Ovary (tissue), 3 donors: ENCODE measurements at regions not wholly inside any gene's neighbourhood (a gene's known extent, or its start where the extent isn't known, plus 50 kb on each side); places are given as distances from the start of the nearest gene placed in this dataset.

Source experiments
- EP300 ChIP-seq: sonication (generic); formaldehyde crosslinking; IDR thresholded peaks from one replicate; pipeline ENCODE4 v1.6.1; 2017; ENCODE audit warnings: antibody characterized with exemption
- TF ChIP-seq, protein P1 (sequence below), 3 donors: fragments of 450-650 bp in 2 of 3; fragments of 200-600 bp in 1 of 3; IDR thresholded peaks; one replicate each; pipeline versions ENCODE4 v1.5.1 to v1.8.0; 2016 to 2022; ENCODE audit warnings: antibody characterized with exemption in 3 of 3, mild to moderate bottlenecking in 1 of 3
- donor health status: DM: no; HTN: no; CAD: no.

GRCh38 chr6:71507183-71507582 is 218.6 kb downstream of the OGFRL1 start:
- TF ChIP-seq, protein P1, sequence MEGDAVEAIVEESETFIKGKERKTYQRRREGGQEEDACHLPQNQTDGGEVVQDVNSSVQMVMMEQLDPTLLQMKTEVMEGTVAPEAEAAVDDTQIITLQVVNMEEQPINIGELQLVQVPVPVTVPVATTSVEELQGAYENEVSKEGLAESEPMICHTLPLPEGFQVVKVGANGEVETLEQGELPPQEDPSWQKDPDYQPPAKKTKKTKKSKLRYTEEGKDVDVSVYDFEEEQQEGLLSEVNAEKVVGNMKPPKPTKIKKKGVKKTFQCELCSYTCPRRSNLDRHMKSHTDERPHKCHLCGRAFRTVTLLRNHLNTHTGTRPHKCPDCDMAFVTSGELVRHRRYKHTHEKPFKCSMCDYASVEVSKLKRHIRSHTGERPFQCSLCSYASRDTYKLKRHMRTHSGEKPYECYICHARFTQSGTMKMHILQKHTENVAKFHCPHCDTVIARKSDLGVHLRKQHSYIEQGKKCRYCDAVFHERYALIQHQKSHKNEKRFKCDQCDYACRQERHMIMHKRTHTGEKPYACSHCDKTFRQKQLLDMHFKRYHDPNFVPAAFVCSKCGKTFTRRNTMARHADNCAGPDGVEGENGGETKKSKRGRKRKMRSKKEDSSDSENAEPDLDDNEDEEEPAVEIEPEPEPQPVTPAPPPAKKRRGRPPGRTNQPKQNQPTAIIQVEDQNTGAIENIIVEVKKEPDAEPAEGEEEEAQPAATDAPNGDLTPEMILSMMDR (IDR thresholded peaks at IDR 0.05): no peak
- no peak for TF ChIP-seq EP300
